KMS-11 (cell line): ENCODE measurements at regions not wholly inside any gene's neighbourhood (a gene's known extent, or its start where the extent isn't known, plus 50 kb on each side); places are given as distances from the start of the nearest gene placed in this dataset.

Experiments
- H2AFZ ChIP-seq: fragments of 200-600 bp; sonication (generic); 2 replicates; pipeline ENCODE4 v1.6.1; 2016; ENCODE audit warnings: antibody characterized with exemption, mixed run types, low read depth
- H3K27ac ChIP-seq: fragments of 200-600 bp; sonication (generic); 2 replicates; pipeline ENCODE4 v1.6.1; 2016; ENCODE audit warnings: mild to moderate bottlenecking, mixed run types
- H3K27me3 ChIP-seq: fragments of 200-600 bp; sonication (generic); 2 replicates; pipeline ENCODE4 v1.6.1; 2017; ENCODE audit warnings: mild to moderate bottlenecking, low read depth, mixed run types, moderate library complexity; ENCODE audit not compliant: insufficient read depth
- H3K36me3 ChIP-seq: fragments of 200-600 bp; sonication (generic); 2 replicates; pipeline ENCODE4 v1.6.1; 2017; ENCODE audit warnings: mild to moderate bottlenecking, mixed run types; ENCODE audit not compliant: insufficient read depth
- H3K4me1 ChIP-seq: fragments of 200-600 bp; sonication (generic); 2 replicates; pipeline ENCODE4 v1.6.1; 2016; ENCODE audit warnings: mild to moderate bottlenecking, low read depth, mixed run types; ENCODE audit not compliant: poor library complexity, severe bottlenecking
- H3K4me2 ChIP-seq: fragments of 200-600 bp; sonication (generic); 2 replicates; pipeline ENCODE4 v1.7.0; 2016; ENCODE audit warnings: mild to moderate bottlenecking, mixed run types
- H3K4me3 ChIP-seq: fragments of 200-600 bp; sonication (generic); IDR thresholded peaks from 2 replicates; pipeline ENCODE4 v1.6.1; 2017; ENCODE audit warnings: low read depth, low read length, mixed read lengths; ENCODE audit not compliant: insufficient read depth
- H3K79me2 ChIP-seq: fragments of 200-600 bp; sonication (generic); 2 replicates; pipeline ENCODE4 v1.6.1; 2016; ENCODE audit warnings: low read depth, mixed run types; ENCODE audit not compliant: insufficient read depth
- H3K9ac ChIP-seq: fragments of 200-600 bp; sonication (generic); 2 replicates; pipeline ENCODE4 v1.6.1; 2016; ENCODE audit warnings: mild to moderate bottlenecking, mixed run types
- H4K20me1 ChIP-seq: fragments of 200-600 bp; sonication (generic); 2 replicates; pipeline ENCODE4 v1.6.1; 2016; ENCODE audit warnings: mild to moderate bottlenecking, mixed run types; ENCODE audit not compliant: insufficient read depth
- TF ChIP-seq, protein P1 (sequence below): fragments of 200-600 bp; sonication (generic); conservative IDR thresholded peaks from 2 replicates; pipeline ENCODE4 v1.6.1; 2017; ENCODE audit warnings: low read depth, mild to moderate bottlenecking, antibody characterized with exemption, low read length, moderate library complexity, mixed read lengths

DNA sequence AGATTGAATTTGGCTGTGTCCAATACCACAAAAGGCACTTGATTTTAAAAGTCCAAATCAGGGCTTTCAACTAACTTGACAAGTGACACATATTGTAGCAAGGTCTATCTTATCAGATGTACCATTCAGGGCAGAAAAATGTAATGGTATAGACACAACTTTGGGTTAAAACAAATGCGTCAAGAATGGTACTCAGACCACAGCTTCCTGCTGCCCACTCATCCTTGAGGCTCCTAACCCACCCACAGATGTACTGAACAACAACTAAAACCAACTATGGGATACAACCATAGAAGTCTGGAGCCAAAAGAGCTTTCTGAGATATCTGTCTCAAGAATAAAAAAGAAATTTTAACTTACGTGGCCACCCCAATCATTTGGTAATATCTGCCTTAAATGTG is 105.2 kb downstream of the RBM43 start:
- no peak overlapping the region for H3K4me3 ChIP-seq
- H4K20me1 ChIP-seq, result no peaks in the 10 kb centered on the region
- no peaks in the 10 kb centered on the region for H3K27me3 ChIP-seq
- H2AFZ ChIP-seq, result no peak overlapping the region
- H3K27ac ChIP-seq, result no peak overlapping the region
- H3K79me2 ChIP-seq, result no peaks in the 10 kb centered on the region
- no peaks in the 10 kb centered on the region for H3K36me3 ChIP-seq
- TF ChIP-seq, protein P1, sequence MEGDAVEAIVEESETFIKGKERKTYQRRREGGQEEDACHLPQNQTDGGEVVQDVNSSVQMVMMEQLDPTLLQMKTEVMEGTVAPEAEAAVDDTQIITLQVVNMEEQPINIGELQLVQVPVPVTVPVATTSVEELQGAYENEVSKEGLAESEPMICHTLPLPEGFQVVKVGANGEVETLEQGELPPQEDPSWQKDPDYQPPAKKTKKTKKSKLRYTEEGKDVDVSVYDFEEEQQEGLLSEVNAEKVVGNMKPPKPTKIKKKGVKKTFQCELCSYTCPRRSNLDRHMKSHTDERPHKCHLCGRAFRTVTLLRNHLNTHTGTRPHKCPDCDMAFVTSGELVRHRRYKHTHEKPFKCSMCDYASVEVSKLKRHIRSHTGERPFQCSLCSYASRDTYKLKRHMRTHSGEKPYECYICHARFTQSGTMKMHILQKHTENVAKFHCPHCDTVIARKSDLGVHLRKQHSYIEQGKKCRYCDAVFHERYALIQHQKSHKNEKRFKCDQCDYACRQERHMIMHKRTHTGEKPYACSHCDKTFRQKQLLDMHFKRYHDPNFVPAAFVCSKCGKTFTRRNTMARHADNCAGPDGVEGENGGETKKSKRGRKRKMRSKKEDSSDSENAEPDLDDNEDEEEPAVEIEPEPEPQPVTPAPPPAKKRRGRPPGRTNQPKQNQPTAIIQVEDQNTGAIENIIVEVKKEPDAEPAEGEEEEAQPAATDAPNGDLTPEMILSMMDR, result no peak
- H3K9ac ChIP-seq, result no peak overlapping the region
- H3K4me1 ChIP-seq, result peaks cover 12% of the 10 kb centered on the region
- no peak overlapping the region for H3K4me2 ChIP-seq

DNA sequence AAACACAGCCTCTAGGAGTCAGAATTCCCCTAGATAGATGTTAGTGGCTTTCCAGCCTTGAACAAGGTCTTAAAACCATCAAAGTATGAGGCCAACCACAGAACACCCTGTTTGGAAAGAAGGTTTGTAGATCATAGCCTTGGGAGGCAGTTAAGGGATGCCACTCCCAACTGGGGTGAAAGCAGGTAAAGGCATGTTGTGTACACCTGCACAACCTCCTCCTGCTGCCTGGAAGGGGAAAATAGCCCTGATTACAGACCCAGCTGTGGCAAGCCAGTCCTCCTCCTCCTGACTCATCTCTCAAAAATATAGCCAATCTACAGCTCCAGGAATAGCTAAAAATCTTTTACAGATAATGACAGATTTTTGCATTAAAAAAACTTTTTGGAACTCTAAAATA is 108.1 kb downstream of the RBM43 start:
- no peak overlapping the region for H3K4me3 ChIP-seq
- H3K4me1 ChIP-seq, result peaks cover under 1% of the 10 kb centered on the region
- no peaks in the 10 kb centered on the region for H3K79me2 ChIP-seq
- TF ChIP-seq, protein P1, result no peak
- no peaks in the 10 kb centered on the region for H4K20me1 ChIP-seq
- no peak overlapping the region for H3K27ac ChIP-seq
- no peak overlapping the region for H2AFZ ChIP-seq
- no peak overlapping the region for H3K4me2 ChIP-seq
- H3K9ac ChIP-seq, result no peak overlapping the region
- H3K36me3 ChIP-seq, result no peaks in the 10 kb centered on the region
- H3K27me3 ChIP-seq, result no peaks in the 10 kb centered on the region

DNA sequence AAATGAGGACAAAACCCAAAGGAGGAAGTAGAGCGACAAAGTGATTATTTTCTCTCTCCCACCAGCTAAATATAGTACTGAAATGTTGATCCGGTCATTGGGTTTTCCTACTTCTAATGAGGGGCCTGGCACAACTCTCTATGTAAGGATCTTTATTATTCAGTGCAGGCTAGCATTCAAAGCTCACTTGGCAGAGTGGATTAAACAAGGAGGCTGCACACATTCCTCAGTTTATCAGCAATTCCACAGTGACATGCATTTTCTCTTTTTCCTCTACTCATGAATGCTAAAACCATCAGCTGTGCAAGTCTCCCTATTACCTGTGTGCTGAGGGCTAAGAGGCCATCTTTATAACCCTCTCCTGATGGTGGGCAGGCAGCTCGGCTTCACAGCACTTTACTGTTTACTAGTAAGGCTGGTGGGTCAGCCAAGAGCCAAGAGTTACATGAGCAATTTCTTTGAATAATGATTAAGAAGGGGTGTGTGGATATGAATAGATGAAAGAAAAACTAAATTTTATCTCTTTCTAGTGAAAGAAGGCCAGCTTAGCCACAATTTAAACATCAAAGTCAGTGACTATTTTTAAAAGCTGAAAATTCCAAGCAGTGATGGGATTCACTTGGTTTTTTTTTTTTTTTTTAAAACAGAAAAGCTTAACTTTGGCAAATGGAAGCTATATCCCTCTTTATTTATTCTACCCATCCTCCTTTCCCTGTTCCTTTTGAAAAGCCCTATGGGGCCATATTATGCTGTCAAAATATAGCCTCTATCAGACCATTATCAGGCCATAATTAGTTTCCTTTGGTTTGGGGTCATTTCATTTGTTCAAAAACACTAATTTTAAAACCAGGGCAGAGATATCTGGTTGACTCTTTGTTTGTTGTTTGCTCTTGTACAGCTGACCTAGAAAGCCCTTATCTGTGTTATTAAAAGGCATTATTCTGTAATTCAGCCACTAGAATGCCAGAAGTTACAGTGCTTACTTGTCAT is 111.0 kb downstream of the RBM43 start:
- Histone ChIP-seq H2AFZ (no peak overlapping the region), H3K9ac (no peak overlapping the region), H4K20me1 (no peaks in the 10 kb centered on the region), H3K4me2 (no peak overlapping the region), H3K36me3 (no peaks in the 10 kb centered on the region), H3K27me3 (no peaks in the 10 kb centered on the region), H3K4me3 (no peak overlapping the region), H3K27ac (no peak overlapping the region), H3K4me1 (no peaks in the 10 kb centered on the region), H3K79me2 (no peaks in the 10 kb centered on the region)
- TF ChIP-seq, protein P1, result no peak

DNA sequence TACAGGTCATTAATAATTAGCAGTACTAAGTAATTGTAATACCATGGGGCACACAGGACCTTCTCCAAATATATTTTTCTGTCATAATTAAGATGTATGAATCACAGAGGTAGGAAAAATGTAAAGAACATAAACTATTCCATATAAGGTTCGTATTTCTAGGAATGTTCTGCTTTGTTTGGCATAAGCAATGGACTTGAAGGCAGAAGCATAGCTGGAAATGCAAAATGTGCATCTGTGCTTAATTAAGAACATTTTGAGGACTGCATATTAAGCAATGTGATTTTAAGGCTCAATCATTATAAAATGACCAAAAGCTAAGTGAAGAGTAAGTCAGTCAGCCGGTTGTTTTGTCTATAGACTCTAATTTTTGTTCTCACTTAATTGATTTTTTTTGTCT is 123.2 kb downstream of the RBM43 start:
- Histone ChIP-seq H3K9ac (no peak overlapping the region), H3K79me2 (no peaks in the 10 kb centered on the region), H3K4me2 (no peak overlapping the region), H3K36me3 (no peaks in the 10 kb centered on the region), H3K27ac (no peak overlapping the region), H3K4me3 (no peak overlapping the region), H4K20me1 (no peaks in the 10 kb centered on the region), H2AFZ (no peak overlapping the region), H3K27me3 (no peaks in the 10 kb centered on the region), H3K4me1 (peaks cover 9% of the 10 kb centered on the region)
- TF ChIP-seq, protein P1, result no peak
